ENCODE measurements at regions not wholly inside any gene's neighbourhood (a gene's known extent, or its start where the extent isn't known, plus 50 kb on each side); places are given as distances from the start of the nearest gene placed in this dataset.
"Not testable (repeated sequence)": the region's sequence is repeated elsewhere in the genome, so short reads cannot be mapped to it uniquely, and the experiment has no call there.

- TF ChIP-seq CTCF, POLR2A (IDR thresholded peaks at IDR 0.05): not testable (repeated sequence)
Measured at GRCh38 chr2:97312426-97312825, 199.5 kb downstream of the ANKRD36 start.

All from Peyer's patch (tissue), 4 donors.